ENCODE measurements at regions not wholly inside any gene's neighbourhood (a gene's known extent, or its start where the extent isn't known, plus 50 kb on each side); places are given as distances from the start of the nearest gene placed in this dataset.

DNA sequence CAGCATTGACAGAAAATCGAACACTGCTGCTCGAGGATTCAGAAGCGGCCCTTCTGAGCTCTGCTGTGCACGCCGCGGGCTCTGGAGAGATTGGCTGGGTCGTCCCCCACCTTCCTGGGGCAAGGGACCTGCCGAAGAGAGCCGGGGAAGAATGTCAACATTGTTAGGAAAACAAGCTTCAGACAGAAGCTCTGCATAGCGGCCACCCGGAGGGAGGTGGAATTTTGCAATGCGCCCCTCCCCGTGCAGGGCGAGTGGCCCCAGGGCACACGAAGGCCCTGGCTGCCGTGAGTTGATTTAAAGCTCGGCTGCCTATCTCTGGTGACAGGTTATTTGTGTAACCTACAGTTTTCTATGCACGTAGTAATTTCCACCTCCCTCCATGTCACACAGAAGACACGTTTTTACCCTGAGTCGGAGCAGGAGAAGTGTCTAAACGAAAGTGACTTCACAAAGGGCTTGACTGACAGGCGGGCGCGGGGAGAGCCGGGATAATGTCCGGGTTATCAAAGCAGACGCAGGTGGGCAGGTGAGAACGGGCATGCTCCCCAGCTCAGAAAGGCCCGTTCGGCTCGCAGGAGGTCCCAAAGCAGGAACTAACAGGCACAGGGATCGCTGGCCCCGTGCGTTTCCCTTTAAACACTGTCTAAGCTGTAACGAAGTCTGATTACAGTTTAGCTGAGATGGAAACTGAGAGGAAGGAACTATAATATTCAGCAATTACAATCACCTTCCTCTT is 84.6 kb downstream of the PDGFA start:
- no peaks in the 10 kb centered on the region for H3K9me2 ChIP-seq (ENCODE audit: insufficient read depth)
- no peaks in the 10 kb centered on the region for H4K20me1 ChIP-seq (ENCODE audit: insufficient read depth)
- peak overlapping the region; percentile 60 for H3K4me2 ChIP-seq (ENCODE audit: low read length)
- H3K36me3 ChIP-seq (ENCODE audit: control insufficient read depth in 1 of 2, insufficient read depth in 2 of 2, low read length in 2 of 2): no peaks in the 10 kb centered on the region
- H3K27ac ChIP-seq (ENCODE audit: low read depth, low read length): no peak overlapping the region
- ChIA-PET CTCF (no interaction called here), RAD21 (ENCODE audit: low non-redundant PET in 1 of 2, low total read pairs in 2 of 2, uncharacterized antibody in 2 of 2, unreplicated experiment in 2 of 2) (no interaction called here), POLR2A (no interaction called here)
- DNase-seq (ENCODE audit: low read depth, low spot score): no peak
- BruUV-seq (replicated peaks): no TSS peak
- H3K4me3 ChIP-seq (replicated peaks in 1 of 2; ENCODE audit: low read depth in 1 of 2, low read length in 2 of 2): no peak overlapping the region
- H3K27me3 ChIP-seq (ENCODE audit: insufficient read depth, low read length): no peaks in the 10 kb centered on the region
- intact Hi-C loops (cut with micrococcal nuclease): no loop called here
- H3K79me2 ChIP-seq (ENCODE audit: insufficient read depth, low read length): no peaks in the 10 kb centered on the region
- H3K9me3 ChIP-seq (ENCODE audit: control insufficient read depth in 1 of 2, insufficient read depth in 1 of 2, low read depth in 1 of 2, low read length in 2 of 2): no peaks in the 10 kb centered on the region
- H2AFZ ChIP-seq (ENCODE audit: low read depth, low read length, poor library complexity, severe bottlenecking): peak overlapping the region; percentile 45
- ATAC-seq: no peak
- H3K4me1 ChIP-seq (ENCODE audit: control insufficient read depth in 1 of 2, insufficient read depth in 2 of 2, low read length in 2 of 2): peaks cover 2 to 13% of the 10 kb centered on the region in 2 experiments; a peak in 3 of 4 replicates
- TF ChIP-seq CTCF (IDR thresholded peaks at IDR 0.05 in 2 of 3, conservative IDR thresholded peaks at IDR 0.05 in 1 of 3; ENCODE audit: borderline replicate concordance in 1 of 3, insufficient read depth in 1 of 3, low read depth in 2 of 3, low read length in 2 of 3): no peak
- TF ChIP-seq FOSL1 (IDR thresholded peaks at IDR 0.05; ENCODE audit: low read depth): no peak
- no peak for TF ChIP-seq EZH2phosphoT487 (IDR thresholded peaks at IDR 0.05; ENCODE audit: borderline replicate concordance)
- no peak overlapping the region for H3K9ac ChIP-seq (ENCODE audit: low read length)

- intact Hi-C loops (cut with micrococcal nuclease): no loop called here
- Histone ChIP-seq H3K4me2 (ENCODE audit: low read length) (peak overlapping the region; percentile 60), H3K9ac (ENCODE audit: low read length) (peak overlapping the region; percentile 27; the same call in 1 of the 2 replicates), H3K9me3 (ENCODE audit: control insufficient read depth in 1 of 2, insufficient read depth in 1 of 2, low read depth in 1 of 2, low read length in 2 of 2) (no peaks in the 10 kb centered on the region), H3K79me2 (ENCODE audit: insufficient read depth, low read length) (no peaks in the 10 kb centered on the region), H3K4me1 (ENCODE audit: control insufficient read depth in 1 of 2, insufficient read depth in 2 of 2, low read length in 2 of 2) (peaks cover 2 to 13% of the 10 kb centered on the region in 2 experiments; a peak in 3 of 4 replicates), H3K9me2 (ENCODE audit: insufficient read depth) (no peaks in the 10 kb centered on the region), H3K4me3 (replicated peaks in 1 of 2; ENCODE audit: low read depth in 1 of 2, low read length in 2 of 2) (peak overlapping the region in 1 of 2 experiments; percentile 18; a peak in 1 of 4 replicates), H3K27ac (ENCODE audit: low read depth, low read length) (no peak overlapping the region), H4K20me1 (ENCODE audit: insufficient read depth) (no peaks in the 10 kb centered on the region), H2AFZ (ENCODE audit: low read depth, low read length, poor library complexity, severe bottlenecking) (peak overlapping the region; percentile 45), H3K27me3 (ENCODE audit: insufficient read depth, low read length) (no peaks in the 10 kb centered on the region), H3K36me3 (ENCODE audit: control insufficient read depth in 1 of 2, insufficient read depth in 2 of 2, low read length in 2 of 2) (no peaks in the 10 kb centered on the region)
- no TSS peak for BruUV-seq (replicated peaks)
- DNase-seq (ENCODE audit: low read depth, low spot score) (no peak), ATAC-seq (peak; percentile 67)
- ChIA-PET RAD21 (ENCODE audit: low non-redundant PET in 1 of 2, low total read pairs in 2 of 2, uncharacterized antibody in 2 of 2, unreplicated experiment in 2 of 2) (no interaction called here), POLR2A (no interaction called here), CTCF (no interaction called here)
- no peak for TF ChIP-seq ELF1 (IDR thresholded peaks at IDR 0.05; ENCODE audit: borderline replicate concordance, low read depth)
- no peak for TF ChIP-seq POLR2A (IDR thresholded peaks at IDR 0.05; ENCODE audit: borderline replicate concordance, extremely low read depth, insufficient read depth, insufficient read length)
- no peak for TF ChIP-seq CEBPB (IDR thresholded peaks at IDR 0.05; ENCODE audit: low read depth)
- no peak for TF ChIP-seq POLR2AphosphoS5 (IDR thresholded peaks at IDR 0.05; ENCODE audit: low read depth, low read length)
- no peak for TF ChIP-seq SIN3A (IDR thresholded peaks at IDR 0.05; ENCODE audit: low read depth)
- TF ChIP-seq CBX3 (IDR thresholded peaks at IDR 0.05; ENCODE audit: low read depth): no peak
- TF ChIP-seq, protein P1, sequence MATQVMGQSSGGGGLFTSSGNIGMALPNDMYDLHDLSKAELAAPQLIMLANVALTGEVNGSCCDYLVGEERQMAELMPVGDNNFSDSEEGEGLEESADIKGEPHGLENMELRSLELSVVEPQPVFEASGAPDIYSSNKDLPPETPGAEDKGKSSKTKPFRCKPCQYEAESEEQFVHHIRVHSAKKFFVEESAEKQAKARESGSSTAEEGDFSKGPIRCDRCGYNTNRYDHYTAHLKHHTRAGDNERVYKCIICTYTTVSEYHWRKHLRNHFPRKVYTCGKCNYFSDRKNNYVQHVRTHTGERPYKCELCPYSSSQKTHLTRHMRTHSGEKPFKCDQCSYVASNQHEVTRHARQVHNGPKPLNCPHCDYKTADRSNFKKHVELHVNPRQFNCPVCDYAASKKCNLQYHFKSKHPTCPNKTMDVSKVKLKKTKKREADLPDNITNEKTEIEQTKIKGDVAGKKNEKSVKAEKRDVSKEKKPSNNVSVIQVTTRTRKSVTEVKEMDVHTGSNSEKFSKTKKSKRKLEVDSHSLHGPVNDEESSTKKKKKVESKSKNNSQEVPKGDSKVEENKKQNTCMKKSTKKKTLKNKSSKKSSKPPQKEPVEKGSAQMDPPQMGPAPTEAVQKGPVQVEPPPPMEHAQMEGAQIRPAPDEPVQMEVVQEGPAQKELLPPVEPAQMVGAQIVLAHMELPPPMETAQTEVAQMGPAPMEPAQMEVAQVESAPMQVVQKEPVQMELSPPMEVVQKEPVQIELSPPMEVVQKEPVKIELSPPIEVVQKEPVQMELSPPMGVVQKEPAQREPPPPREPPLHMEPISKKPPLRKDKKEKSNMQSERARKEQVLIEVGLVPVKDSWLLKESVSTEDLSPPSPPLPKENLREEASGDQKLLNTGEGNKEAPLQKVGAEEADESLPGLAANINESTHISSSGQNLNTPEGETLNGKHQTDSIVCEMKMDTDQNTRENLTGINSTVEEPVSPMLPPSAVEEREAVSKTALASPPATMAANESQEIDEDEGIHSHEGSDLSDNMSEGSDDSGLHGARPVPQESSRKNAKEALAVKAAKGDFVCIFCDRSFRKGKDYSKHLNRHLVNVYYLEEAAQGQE (IDR thresholded peaks at IDR 0.05; ENCODE audit: low read depth): no peak
Measured at GRCh38 chr7:435630-436366, 83.8 kb downstream of the PDGFA start.
